HG03565 (cell line): ENCODE measurements at regions not wholly inside any gene's neighbourhood (a gene's known extent, or its start where the extent isn't known, plus 50 kb on each side); places are given as distances from the start of the nearest gene placed in this dataset.

Experiments
- ATAC-seq: cut with Tn5 transposase; IDR thresholded peaks from one replicate; pipeline ENCODE4 v1.9.1; 2021; ENCODE audit warnings: mild to moderate bottlenecking, moderate library complexity; ENCODE audit not compliant: unreplicated experiment

DNA sequence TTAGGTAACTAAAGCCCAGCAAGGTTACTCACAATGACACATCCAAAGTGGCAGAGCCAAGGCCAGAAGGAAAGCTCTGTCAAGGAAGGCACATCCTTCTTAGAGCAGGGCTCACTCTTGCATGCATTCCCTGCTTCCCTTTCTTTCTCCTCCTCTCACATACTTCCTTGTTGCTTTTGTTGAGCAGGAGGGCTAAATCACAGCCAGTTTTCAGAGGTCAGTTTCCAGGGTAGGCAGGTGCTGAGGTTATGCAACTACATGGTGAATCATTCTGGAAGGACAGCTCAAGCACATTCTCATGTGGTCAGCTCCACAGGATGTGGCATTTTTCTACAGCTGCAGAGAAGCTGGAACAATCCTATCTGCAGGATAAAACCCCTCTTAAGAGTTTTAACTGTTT is 275.6 kb downstream of the ZNF621 start:
- no peak for ATAC-seq

DNA sequence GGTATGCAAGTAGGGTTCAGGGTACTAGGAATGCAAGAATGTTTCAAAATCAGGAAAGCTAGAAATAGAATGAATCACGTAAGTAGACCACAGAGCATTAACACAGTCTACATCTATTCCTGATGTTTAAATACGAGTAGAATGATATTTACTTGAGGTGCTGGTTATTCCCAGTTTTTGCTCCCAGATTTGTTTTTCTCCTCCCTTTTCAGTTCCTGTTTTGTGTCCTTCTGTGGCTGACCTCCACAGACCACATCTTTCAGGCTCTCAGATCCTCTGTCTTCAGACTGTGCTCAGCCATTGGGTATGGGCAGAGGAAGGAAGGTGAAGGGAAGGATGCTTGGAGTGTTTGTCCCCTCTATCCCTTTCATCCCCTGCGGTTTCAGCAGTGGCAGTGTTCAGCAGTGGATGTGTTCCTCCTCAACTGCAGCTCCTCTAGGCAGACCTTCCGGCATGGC is 276.6 kb downstream of the ZNF621 start:
- no peak for ATAC-seq

DNA sequence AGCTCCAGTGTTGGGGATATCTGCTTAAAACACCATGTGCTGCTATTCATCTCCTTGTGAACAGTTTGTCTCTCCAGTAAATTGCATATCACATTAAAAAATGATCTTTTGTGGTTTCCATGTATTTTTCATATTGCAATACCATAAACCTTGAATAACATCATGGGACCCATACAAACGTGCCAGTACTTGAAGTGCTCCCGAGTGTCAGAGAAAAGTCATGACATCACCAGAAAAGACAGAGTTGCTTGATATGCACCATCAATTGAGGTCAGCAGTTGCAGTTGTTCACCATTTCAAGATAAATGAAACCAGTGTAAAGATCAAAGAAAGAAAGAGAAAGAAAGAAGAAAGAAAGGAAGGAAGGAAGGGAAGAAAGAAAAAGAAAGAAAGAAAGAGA is 278.6 kb downstream of the ZNF621 start:
- no peak for ATAC-seq

DNA sequence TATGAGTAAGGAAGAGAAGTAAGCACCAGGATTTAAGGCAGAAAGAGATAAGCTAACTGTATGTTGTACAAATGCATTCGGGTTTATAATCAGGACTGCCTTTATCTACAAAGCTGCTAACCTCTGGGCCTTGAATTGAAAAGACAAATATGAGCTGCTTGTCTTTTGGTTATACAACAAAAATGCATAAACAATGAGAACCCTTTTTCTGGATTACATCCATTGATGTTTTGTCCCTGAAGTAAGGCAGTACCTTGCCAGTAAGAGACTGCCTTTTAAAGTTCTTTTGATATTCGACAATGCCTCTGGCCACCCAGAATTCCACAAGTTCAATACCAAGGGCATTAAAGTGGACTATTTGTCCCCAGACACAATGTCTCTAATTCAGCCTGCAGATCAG is 280.7 kb downstream of the ZNF621 start:
- no peak for ATAC-seq

DNA sequence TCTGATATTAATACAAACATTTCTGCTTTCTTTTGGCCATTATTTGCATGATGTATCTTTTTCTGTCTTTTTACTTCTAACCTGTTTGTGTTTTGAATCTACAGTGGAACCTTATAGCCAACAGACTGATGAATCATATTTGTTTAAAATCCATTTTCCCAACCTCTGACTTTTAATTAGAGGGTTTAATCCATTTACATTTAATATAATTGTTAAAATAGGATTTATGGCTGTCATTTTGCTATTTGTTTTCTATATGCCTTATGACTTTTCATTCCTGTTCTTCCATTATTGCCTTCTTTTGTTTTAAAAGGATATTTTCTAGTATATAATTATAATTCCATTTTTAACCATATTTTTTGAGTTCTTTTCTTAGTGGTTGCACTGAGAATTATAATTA is 286.1 kb downstream of the ZNF621 start:
- no peak for ATAC-seq

DNA sequence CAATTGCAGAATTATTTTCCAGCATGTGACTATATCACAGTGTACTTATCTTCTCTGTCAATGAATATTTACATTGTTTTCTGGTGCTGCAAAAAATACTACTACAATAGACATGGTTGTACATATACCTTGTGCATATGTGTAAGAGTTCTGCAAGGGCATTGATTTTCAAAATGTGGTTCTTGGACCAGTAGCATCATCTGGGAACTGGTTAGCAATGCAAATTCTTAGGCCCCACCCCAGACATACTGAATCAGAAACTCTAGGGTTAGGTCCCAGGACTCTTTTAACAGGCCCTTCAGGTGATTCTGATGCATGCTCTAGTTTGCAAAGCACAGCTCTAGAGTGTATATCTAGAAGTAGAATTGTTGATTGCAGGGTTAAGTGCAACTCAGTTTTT is 292.3 kb downstream of the ZNF621 start:
- no peak for ATAC-seq

DNA sequence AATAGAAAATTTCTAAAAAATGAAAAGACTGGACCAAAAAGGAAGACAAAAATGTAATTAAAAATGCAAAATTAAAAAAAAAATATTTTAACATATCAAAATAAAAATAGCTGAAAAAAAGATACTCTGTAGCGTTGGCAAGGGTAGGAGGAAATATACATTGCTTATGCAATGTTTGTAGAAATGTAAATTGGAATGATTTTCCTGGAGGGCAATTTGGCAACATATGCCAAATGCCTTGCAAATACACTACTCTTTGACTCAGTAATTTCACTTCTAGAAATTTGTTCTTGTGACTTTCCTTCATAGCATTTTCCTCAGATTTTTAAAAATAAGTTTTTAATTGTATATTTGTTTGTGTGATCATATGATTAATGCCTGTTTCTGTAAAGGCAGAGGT is 296.6 kb downstream of the ZNF621 start:
- no peak for ATAC-seq

DNA sequence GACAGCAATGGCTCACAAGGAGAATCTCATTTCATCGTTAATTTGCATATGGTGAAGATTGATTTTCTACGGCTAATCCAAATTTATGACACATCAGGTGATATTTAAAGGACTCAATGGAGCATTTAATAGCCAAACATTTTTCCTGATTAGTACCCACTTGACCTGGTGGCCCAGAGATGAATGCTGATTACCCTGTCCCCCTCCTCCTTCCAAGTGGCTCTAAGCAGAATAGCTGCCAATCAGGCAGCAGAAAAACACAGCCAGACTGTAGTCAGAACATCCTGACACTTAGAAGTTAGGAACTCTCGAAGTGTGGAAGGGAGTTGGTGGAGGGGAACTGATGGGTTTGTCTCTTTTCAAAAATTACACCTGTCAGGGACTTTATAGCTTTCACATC is 302.5 kb downstream of the ZNF621 start:
- no peak for ATAC-seq

DNA sequence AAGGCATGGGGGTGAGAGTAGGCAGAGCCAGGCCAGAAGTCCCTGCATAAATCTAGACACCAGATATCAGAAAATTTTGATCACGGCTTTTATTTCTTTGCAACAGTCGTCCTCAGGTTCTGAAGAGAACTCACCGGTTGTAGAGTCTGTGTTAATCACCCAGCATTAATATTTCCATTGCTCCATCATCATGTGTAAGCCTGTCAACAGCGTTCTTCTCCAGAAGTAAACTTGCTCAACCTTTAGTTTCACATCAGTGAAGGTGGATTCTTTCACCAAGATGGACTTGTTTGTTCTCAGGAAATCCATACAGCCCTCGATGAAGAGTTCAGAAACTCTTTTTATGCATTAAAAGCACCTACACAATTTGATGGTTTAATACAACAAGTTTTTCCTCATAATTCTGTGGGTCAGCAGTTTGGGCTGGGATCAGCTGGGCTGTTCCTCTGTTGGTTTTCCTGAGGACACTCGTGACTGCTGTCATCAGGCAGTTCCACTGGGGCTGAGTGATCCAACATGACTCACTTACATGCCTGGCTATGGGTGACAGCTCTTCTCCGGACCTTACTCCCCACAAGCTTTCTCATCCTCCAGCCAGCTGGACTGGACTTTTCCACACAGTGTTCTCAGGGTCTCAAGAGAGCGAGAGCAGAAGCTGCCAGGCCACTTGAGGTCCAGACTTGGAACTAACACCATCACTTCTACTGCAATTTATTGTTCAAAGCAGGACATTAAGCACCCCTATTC is 303.4 kb downstream of the ZNF621 start:
- no peak for ATAC-seq

DNA sequence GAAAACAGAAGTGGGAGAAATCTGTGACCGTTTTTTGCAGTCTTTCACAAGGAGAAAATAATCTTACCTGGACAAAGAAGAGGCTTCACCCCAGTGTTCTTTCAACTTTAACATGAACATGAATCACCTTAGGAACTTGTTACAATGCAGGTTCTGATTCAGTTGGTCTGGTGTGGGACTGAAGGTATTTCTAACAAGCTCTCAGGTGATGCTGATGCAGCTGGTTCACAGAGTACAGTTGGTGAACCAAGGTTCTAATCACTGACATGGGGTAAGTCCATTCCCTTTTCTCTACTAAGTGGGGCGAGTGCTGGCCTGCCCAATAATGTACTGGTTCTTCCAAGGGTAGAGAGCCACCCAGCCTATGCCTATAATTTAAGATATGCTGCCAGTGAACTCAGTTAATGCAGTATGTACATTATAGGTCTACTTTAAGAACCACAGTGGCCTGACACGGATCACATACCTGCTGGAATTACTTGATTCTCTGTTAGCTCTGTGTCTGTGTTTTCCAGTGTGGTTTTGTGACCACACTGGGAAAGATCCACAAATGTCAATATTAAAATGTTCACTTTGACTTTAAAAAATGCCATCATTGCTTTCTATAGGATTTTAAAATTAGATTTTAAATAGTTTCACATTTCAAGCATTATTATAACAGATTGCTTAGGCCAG is 304.1 kb downstream of the ZNF621 start:
- no peak for ATAC-seq

DNA sequence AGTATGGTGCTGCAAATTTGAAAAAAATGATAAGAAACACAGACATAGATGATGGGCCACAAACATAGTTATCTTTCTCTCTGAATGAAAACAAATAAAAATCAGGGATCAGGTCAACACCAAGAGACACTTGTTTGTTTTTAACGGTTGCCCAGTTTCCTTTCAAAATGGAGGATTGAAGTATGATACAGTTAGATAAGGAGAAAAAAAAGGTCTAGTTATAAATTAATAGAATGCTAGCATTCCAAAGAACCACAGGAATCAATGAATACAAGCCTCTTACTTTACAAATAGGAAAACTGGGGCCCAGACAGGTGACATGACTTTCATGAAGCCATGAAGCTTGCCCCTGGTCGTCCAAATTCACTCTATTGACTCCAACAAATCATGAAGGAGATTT is 305.1 kb downstream of the ZNF621 start:
- ATAC-seq, result no peak

DNA sequence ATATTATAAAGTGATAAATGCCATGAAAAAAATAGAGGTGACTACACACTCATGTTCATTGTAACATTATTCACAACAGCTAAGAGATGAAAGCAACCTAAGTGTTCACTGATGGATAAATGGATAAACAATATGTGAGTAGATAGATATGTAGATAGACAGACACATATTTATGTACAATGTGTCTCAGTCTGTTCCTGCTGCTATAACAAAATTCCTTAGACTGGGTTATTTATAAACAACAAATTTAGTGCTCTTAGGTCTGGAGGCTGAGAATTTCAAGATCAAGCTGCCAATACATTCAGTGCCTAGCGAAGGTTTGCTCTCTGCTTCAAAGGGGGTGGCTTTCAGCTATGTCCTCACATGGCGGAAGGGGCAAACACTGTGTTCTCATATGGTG is 312.5 kb downstream of the ZNF621 start:
- no peak for ATAC-seq

DNA sequence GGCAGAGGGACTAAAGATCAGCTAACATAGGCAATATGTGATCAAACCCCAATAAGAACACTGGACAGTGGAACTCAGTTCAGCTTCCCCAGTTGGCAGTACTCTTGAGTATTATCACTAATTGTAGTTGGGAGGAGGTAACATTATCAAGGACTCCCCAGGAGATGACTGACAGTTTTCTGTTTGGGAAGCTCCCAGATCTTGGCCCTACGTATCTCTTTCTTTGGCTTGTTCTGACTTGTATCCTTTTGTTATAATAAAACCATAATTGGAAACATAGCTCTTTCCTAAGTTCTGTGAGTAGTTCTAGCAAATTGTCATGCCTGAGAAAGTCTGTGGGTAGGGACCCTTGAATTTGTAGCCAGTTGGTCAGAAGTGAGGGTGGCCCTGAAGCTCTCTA is 316.4 kb downstream of the ZNF621 start:
- no peak for ATAC-seq

DNA sequence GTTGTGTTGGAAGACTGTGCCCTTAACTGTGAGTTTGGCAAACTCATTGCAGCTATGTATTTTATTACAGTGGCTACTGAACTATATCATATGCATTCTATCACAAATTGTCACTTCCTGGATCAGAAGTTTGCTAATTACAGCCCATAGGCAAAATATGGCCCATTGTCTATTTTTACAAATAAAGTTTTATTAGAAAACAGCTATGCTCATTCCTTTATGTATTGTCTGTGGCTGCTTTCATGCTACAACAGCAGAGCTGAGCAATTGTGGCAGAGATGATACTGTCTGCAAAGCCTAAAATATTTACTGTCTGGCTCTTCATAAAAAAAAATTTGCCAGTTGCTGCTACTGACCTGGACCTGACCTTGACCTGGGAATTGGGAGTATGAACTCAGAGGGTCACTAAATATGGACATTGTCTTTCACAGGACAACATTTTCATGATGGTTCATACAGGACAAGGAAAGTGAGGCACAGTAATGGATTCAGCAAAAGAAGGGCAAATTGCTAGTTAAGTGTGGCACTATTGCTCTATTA is 316.9 kb downstream of the ZNF621 start:
- no peak for ATAC-seq

DNA sequence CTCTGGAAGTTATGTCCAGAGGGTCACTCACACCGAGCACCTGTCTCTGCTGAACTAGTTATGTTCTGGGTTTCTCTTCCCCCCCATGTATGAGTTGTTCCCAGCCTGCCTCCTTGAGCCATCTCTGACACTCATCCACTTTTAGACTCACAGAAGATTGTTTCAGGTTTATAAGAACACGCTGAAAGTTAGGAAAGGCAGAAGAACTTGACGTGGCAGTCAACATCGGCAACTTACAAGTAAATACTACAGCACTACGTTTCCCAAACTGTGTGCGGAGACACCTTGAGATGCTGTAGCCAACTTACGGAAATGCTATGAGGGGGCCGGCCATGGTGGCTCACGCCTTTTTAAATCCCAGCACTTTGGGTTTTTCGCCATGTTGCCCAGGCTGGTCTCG is 318.0 kb downstream of the ZNF621 start:
- ATAC-seq, result no peak

DNA sequence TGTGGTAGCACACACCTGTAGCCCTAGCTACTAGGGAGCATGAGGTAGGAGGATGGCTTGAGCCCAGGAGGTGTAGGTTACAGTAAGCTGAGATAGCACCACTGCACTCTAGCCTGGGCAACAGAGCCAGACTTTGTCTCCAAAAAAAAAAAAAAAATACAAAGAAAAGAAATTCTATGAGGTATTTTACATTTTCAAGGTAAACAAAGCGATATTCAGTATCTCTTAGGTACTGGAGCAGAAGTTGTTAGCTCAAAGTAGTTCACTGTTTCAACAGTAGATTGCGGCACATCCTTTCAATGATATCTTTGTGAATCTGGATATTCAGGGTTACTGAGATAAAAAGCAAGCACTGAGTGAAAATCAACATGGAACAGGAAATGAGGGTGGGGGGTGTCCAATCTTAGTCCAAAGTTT is 318.5 kb downstream of the ZNF621 start:
- ATAC-seq, result no peak

DNA sequence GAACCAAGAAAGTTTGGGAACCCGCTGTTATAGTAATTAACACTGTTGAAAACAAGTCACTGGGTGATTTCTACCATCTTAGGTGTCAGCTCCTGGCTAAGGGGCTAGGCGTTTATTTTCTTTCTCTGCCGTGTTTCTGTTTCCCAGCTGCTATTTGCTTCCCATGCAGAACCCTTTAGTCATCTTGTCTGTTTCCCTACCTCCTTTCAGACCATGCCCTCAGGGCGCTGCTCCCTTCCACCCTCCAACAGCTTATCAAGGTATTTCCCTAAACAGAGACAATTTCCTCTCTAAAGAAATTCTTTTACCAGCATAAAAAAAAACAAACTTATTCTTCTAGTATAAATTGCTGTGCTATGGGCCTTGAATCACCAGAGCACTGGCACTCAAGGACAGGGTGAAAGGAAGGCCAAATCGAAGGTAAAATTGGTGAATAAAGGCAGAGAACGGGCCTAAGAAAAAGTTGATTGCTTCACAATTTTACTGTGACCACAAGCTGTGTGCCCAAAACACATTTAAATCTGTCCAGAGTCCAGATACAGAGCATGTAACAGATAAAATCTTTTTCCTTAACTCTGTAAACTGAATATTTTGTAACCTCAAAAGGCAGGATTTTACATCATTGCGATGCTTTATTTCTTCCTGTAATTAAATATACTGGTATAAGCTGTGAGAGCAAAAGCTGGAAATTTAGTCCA is 319.2 kb downstream of the ZNF621 start:
- ATAC-seq, result no peak

DNA sequence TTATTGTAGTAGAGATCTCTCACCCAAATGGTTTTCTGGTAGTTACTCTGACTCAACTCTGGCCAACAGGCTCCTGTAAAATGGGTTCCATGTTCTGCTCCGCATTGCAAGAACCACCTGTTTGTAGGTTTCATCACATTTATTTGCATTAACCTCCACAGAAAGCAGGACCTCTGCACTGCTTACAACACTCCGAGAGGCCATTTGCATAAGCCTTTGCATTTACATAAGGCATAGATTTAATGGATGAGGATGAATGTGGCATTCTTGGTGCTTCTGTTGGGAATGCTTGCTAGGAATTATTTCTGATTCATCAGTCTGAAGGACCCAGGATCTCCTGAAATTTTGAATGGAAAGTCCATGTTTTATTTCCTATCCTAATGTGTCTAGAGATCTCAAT is 320.1 kb downstream of the ZNF621 start:
- ATAC-seq, result no peak

DNA sequence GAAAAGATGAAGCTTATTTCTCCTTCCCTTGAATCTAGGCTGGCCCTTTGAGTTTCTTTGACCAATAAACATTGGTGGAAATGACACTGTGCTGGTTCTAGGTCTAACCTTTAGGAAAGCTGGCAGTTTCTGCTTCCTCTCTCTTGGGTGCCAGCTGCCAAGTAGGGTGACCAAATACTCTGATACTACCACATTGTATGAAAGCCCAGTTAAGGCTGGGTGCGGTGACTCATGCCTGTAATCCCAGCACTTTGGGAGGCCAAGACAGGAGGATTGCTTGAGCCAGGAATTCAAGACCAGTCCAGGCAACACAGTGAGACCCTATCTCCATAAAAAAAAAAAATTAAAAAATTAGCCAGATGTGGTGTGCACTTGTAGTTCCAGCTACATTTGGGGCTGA is 320.7 kb downstream of the ZNF621 start:
- no peak for ATAC-seq

DNA sequence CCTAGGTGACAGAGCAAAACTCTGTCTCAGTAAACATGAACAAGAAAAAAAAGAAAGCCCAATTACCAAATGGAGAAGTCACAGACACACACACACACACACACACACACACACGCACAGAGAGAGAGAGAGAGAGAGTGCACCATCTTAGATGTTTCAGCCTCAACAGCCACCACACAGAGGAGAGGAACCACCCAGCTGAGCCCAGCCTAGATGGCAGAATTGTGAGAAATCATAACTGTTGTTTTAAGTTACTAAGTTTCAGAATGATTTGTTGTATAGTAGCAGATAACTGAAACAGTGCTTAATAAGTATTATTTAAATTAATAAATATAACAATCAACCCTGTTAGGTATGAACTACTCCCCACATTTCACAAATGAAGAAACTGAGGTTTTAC is 321.2 kb downstream of the ZNF621 start:
- ATAC-seq, result no peak

DNA sequence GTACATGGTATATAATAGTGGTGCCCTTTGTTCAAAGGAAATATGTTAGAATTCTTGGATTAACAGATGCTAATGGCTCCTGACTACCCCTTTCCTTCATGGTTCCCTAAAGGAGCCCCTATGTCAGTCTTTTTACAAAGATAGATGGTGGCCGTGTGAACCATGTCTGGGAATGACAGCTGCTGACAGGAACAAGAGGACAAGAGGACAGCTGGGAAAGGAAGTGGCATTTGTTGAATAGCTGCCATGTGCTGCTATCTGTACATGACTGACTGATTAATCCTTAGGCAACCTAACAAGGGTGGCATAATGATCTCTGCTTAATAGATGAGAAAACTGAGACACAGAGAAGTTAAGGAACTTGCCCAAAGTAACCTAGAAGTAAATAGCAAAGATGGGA is 321.7 kb downstream of the ZNF621 start:
- ATAC-seq, result no peak

DNA sequence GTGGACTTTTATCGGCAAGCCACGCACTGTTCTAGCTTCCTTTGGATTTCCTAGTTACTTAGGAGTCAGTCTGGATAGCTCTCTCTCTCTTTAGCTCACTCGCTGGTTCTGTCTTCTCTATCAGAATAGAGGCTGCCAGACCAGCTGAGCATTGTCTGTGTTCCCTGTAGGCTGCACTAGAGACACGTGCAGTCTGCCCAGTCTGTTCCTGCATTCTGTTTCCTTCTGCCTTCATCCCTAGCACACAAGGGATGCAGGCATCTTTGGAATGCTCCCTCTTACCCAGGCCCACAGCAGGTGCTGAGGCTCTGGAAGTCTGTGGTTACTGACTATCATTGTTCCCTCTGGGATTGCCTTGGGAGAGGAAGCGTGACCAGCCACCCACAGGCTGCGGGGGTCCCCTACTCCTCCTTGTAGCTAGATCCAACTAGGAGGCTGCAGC is 322.8 kb downstream of the ZNF621 start:
- no peak for ATAC-seq
